OCI-LY3 (cell line): ENCODE measurements at regions not wholly inside any gene's neighbourhood (a gene's known extent, or its start where the extent isn't known, plus 50 kb on each side); places are given as distances from the start of the nearest gene placed in this dataset.

Experiments used
- EZH2phosphoT487 ChIP-seq: fragments of 200-600 bp; shearing (Covaris generic); IDR thresholded peaks from 2 replicates; pipeline ENCODE4 v1.6.1; 2018; ENCODE audit warnings: antibody characterized with exemption, mixed run types, low read depth
- TF ChIP-seq, protein P1 (sequence below): fragments of 200-600, 300-600 bp; sonication (generic); IDR thresholded peaks from 2 replicates; pipeline ENCODE4 v1.5.1; 2014; ENCODE audit warnings: antibody characterized with exemption, low read length, low read depth

- TF ChIP-seq, protein P1, sequence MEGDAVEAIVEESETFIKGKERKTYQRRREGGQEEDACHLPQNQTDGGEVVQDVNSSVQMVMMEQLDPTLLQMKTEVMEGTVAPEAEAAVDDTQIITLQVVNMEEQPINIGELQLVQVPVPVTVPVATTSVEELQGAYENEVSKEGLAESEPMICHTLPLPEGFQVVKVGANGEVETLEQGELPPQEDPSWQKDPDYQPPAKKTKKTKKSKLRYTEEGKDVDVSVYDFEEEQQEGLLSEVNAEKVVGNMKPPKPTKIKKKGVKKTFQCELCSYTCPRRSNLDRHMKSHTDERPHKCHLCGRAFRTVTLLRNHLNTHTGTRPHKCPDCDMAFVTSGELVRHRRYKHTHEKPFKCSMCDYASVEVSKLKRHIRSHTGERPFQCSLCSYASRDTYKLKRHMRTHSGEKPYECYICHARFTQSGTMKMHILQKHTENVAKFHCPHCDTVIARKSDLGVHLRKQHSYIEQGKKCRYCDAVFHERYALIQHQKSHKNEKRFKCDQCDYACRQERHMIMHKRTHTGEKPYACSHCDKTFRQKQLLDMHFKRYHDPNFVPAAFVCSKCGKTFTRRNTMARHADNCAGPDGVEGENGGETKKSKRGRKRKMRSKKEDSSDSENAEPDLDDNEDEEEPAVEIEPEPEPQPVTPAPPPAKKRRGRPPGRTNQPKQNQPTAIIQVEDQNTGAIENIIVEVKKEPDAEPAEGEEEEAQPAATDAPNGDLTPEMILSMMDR: no peak
- no peak for TF ChIP-seq EZH2phosphoT487
Observed at GRCh38 chr2:217157581-217157980, 297.7 kb upstream of the TNP1 start.
